ENCODE measurements at regions not wholly inside any gene's neighbourhood (a gene's known extent, or its start where the extent isn't known, plus 50 kb on each side); places are given as distances from the start of the nearest gene placed in this dataset.

DNA sequence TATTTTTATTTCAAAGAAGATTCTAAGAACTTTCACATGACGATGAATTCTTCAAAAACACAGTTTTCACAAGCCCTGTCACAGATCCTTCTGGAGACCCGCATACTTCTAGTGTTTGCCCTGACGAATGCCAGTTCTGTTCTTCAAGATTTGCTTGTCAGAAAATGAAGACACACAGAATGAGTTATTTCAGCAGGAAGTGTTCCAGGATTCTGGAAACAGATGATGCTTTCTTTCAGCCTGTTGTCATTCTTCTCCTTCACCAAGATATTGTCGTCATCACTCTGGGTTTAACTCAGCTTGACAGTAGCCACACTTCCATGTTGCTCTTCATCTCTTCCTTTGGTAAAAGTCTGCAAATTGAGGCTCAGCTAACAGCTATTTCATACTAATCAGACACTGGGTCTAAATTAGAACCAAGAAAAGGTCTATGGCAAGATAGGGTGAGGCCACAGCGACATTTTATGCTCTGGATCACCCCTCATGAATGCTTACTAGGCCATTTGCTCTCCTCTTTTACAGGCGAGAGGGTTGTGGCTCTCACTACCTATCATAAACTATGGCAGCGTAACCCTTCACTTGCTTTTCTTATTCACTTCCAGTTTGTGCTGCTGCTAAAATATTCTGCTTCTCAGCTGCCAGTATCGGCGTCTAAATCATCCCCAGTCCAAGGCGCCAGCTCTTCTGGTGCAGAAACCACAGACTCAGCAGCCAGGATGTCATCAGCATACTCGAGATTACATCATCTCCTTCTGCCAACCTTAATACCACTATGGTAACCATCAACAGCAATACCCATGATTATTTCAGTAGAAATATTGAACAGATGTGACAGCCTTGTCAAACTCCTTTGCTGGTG lies 159.6 kb upstream of the TBCA start:
- Histone ChIP-seq H3K4me1 (no peaks in the 10 kb centered on the region), H3K36me3 (ENCODE audit: low read depth, missing control alignments) (no peaks in the 10 kb centered on the region), H3K9me3 (no peaks in the 10 kb centered on the region), H3K4me3 (no peak overlapping the region), H3K27me3 (no peaks in the 10 kb centered on the region), H3K27ac (no peak overlapping the region)
- 76 to 83% methylated on average over 11 of the region's 11 CpGs for WGBS, 2 donors
- TF ChIP-seq, protein P1, sequence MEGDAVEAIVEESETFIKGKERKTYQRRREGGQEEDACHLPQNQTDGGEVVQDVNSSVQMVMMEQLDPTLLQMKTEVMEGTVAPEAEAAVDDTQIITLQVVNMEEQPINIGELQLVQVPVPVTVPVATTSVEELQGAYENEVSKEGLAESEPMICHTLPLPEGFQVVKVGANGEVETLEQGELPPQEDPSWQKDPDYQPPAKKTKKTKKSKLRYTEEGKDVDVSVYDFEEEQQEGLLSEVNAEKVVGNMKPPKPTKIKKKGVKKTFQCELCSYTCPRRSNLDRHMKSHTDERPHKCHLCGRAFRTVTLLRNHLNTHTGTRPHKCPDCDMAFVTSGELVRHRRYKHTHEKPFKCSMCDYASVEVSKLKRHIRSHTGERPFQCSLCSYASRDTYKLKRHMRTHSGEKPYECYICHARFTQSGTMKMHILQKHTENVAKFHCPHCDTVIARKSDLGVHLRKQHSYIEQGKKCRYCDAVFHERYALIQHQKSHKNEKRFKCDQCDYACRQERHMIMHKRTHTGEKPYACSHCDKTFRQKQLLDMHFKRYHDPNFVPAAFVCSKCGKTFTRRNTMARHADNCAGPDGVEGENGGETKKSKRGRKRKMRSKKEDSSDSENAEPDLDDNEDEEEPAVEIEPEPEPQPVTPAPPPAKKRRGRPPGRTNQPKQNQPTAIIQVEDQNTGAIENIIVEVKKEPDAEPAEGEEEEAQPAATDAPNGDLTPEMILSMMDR (IDR thresholded peaks at IDR 0.05) = no peak
- TF ChIP-seq POLR2A (IDR thresholded peaks at IDR 0.05) = no peak
- intact Hi-C loops (cut with DNase I; ENCODE audit: low total_unique reads) = no loop called here
- no peak for DNase-seq

GRCh38 chr5:77928776-77929300 lies 152.7 kb upstream of the TBCA start:
- Histone ChIP-seq H3K27ac (no peak overlapping the region), H3K27me3 (no peaks in the 10 kb centered on the region), H3K36me3 (ENCODE audit: low read depth, missing control alignments) (no peaks in the 10 kb centered on the region), H3K9me3 (no peaks in the 10 kb centered on the region), H3K4me1 (no peaks in the 10 kb centered on the region), H3K4me3 (no peak overlapping the region)
- TF ChIP-seq, protein P1 (IDR thresholded peaks at IDR 0.05) = no peak
- no peak for TF ChIP-seq POLR2A (IDR thresholded peaks at IDR 0.05)
- DNase-seq = no peak
- 83 to 84% methylated on average over 9 of the region's 9 CpGs for WGBS, 2 donors
- intact Hi-C loops (cut with DNase I; ENCODE audit: low total_unique reads) = no loop called here

- no peak overlapping the region for H3K4me3 ChIP-seq
- intact Hi-C loops (cut with DNase I; ENCODE audit: low total_unique reads) = no loop called here
- H3K4me1 ChIP-seq = no peaks in the 10 kb centered on the region
- no peaks in the 10 kb centered on the region for H3K27me3 ChIP-seq
- H3K36me3 ChIP-seq (ENCODE audit: low read depth, missing control alignments) = no peaks in the 10 kb centered on the region
- DNase-seq = no peak
- no peak for TF ChIP-seq POLR2A (IDR thresholded peaks at IDR 0.05)
- TF ChIP-seq, protein P1 (IDR thresholded peaks at IDR 0.05) = no peak
- H3K9me3 ChIP-seq = no peaks in the 10 kb centered on the region
- no peak overlapping the region for H3K27ac ChIP-seq
- WGBS, 2 donors = 100% methylated on average over 1 of the region's 1 CpG
These were observed 150.2 kb upstream of the TBCA start for GRCh38 chr5:77926337-77926736.

DNA sequence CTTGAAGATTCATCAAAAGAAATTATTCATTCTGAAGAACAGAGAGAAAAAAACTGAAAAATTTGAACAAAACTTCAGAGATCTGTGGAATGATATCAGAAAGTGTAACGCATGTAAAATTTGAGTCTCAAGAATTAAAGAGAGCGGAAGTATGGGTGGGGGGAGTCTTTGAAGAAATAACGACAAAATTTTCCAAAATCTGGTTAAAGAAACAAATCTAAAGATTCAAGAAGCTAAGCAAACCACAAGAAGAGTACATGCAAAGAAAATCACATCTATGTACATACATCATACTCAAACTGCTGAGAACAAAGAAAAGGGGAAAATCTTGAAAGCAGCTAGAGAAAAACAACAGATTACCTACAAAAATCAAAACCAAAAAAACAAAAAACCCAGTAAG lies 149.4 kb upstream of the TBCA start:
- intact Hi-C loops (cut with DNase I; ENCODE audit: low total_unique reads) = no loop called here
- no peak for DNase-seq
- Histone ChIP-seq H3K27me3 (no peaks in the 10 kb centered on the region), H3K27ac (no peak overlapping the region), H3K36me3 (ENCODE audit: low read depth, missing control alignments) (no peaks in the 10 kb centered on the region), H3K4me1 (no peaks in the 10 kb centered on the region), H3K4me3 (no peak overlapping the region), H3K9me3 (no peaks in the 10 kb centered on the region)
- TF ChIP-seq POLR2A (IDR thresholded peaks at IDR 0.05) = no peak
- TF ChIP-seq, protein P1 (IDR thresholded peaks at IDR 0.05) = no peak
- 90 to 94% methylated on average over 3 of the region's 3 CpGs for WGBS, 2 donors

DNA sequence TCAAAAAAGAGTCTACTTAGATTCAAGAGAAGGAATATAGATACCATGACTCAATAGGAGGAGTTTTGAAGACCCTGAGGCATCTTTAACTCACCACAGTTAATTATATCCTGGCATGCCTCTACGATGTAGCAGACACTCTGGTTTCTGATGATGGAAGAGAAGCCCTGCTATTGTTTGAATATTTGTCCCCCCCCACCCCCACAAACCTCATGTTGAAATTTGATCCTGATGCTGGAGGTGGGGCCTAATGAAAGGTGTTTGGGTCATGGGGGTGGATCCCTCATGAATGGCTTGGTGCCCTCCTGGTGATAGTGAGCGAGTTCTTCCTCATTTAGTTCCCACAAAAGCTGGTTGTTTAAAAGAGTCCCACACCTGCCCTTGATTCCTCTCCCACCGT lies 147.9 kb upstream of the TBCA start:
- intact Hi-C loops (cut with DNase I; ENCODE audit: low total_unique reads) = no loop called here
- H3K4me1 ChIP-seq = no peaks in the 10 kb centered on the region
- no peak for TF ChIP-seq POLR2A (IDR thresholded peaks at IDR 0.05)
- TF ChIP-seq, protein P1 (IDR thresholded peaks at IDR 0.05) = no peak
- H3K4me3 ChIP-seq = no peak overlapping the region
- no peaks in the 10 kb centered on the region for H3K27me3 ChIP-seq
- H3K27ac ChIP-seq = no peak overlapping the region
- H3K36me3 ChIP-seq (ENCODE audit: low read depth, missing control alignments) = no peaks in the 10 kb centered on the region
- DNase-seq = no peak
- WGBS, 2 donors = 36 to 57% methylated on average over 3 of the region's 3 CpGs
- H3K9me3 ChIP-seq = no peaks in the 10 kb centered on the region

Data from testis (tissue), 2 donors.